ENCODE measurements at regions not wholly inside any gene's neighbourhood (a gene's known extent, or its start where the extent isn't known, plus 50 kb on each side); places are given as distances from the start of the nearest gene placed in this dataset.

- intact Hi-C loops (cut with micrococcal nuclease): no loop called here
Measured at GRCh38 chr13:57784633-57785032, 153.1 kb downstream of the PCDH17 start.

GRCh38 chr13:57787058-57787791, 155.7 kb downstream of the PCDH17 start:
- intact Hi-C loops (cut with micrococcal nuclease): no loop called here

- intact Hi-C loops (cut with micrococcal nuclease): no loop called here
Measured at GRCh38 chr13:57799624-57800023, 168.1 kb downstream of the PCDH17 start.

GRCh38 chr13:57813651-57814050, 182.1 kb downstream of the PCDH17 start:
- intact Hi-C loops (cut with micrococcal nuclease): no loop called here

- intact Hi-C loops (cut with micrococcal nuclease): no loop called here
Measured at GRCh38 chr13:57815600-57815999, 184.1 kb downstream of the PCDH17 start.

- intact Hi-C loops (cut with micrococcal nuclease): no loop called here
Measured at GRCh38 chr13:57820924-57821323, 189.4 kb downstream of the PCDH17 start.

- intact Hi-C loops (cut with micrococcal nuclease): no loop called here
Measured at GRCh38 chr13:57823704-57824103, 192.2 kb downstream of the PCDH17 start.

- intact Hi-C loops (cut with micrococcal nuclease): no loop called here
Measured at GRCh38 chr13:57824121-57824520, 192.6 kb downstream of the PCDH17 start.

GRCh38 chr13:57825066-57825465, 193.5 kb downstream of the PCDH17 start:
- intact Hi-C loops (cut with micrococcal nuclease): no loop called here

- intact Hi-C loops (cut with micrococcal nuclease): no loop called here
Measured at GRCh38 chr13:57829496-57829895, 198.0 kb downstream of the PCDH17 start.

GRCh38 chr13:57832187-57832586, 200.6 kb downstream of the PCDH17 start:
- intact Hi-C loops (cut with micrococcal nuclease): no loop called here

GRCh38 chr13:57837801-57838200, 206.3 kb downstream of the PCDH17 start:
- intact Hi-C loops (cut with micrococcal nuclease): no loop called here

- intact Hi-C loops (cut with micrococcal nuclease): no loop called here
Measured at GRCh38 chr13:57843521-57843920, 212.0 kb downstream of the PCDH17 start.

GRCh38 chr13:57846600-57847173, 215.1 kb downstream of the PCDH17 start:
- intact Hi-C loops (cut with micrococcal nuclease): no loop called here

GRCh38 chr13:57857945-57858344, 226.4 kb downstream of the PCDH17 start:
- intact Hi-C loops (cut with micrococcal nuclease): no loop called here

- intact Hi-C loops (cut with micrococcal nuclease): no loop called here
Measured at GRCh38 chr13:57858376-57858775, 226.8 kb downstream of the PCDH17 start.

- intact Hi-C loops (cut with micrococcal nuclease): no loop called here
Measured at GRCh38 chr13:57862879-57863278, 231.3 kb downstream of the PCDH17 start.

GRCh38 chr13:57865600-57866294, 234.2 kb downstream of the PCDH17 start:
- intact Hi-C loops (cut with micrococcal nuclease): no loop called here

- intact Hi-C loops (cut with micrococcal nuclease): no loop called here
Measured at GRCh38 chr13:57874530-57874929, 243.0 kb downstream of the PCDH17 start.

- intact Hi-C loops (cut with micrococcal nuclease): no loop called here
Measured at GRCh38 chr13:57877601-57878000, 246.1 kb downstream of the PCDH17 start.

GRCh38 chr13:57878291-57878690, 246.7 kb downstream of the PCDH17 start:
- intact Hi-C loops (cut with micrococcal nuclease): no loop called here

- intact Hi-C loops (cut with micrococcal nuclease): no loop called here
Measured at GRCh38 chr13:57897225-57897624, 265.7 kb downstream of the PCDH17 start.

GRCh38 chr13:57899096-57899495, 267.6 kb downstream of the PCDH17 start:
- intact Hi-C loops (cut with micrococcal nuclease): no loop called here
